A673 (cell line): ENCODE measurements at regions not wholly inside any gene's neighbourhood (a gene's known extent, or its start where the extent isn't known, plus 50 kb on each side); places are given as distances from the start of the nearest gene placed in this dataset.

Experiments
- CTCF ChIP-seq: fragments of 300-800, 200-600 bp; sonication (generic); conservative IDR thresholded peaks from 2 replicates; pipeline ENCODE4 v1.5.1; 2017; ENCODE audit warnings: low read depth, mild to moderate bottlenecking, antibody characterized with exemption, low read length, moderate library complexity, mixed read lengths
- EZH2 ChIP-seq: fragments of 200-600 bp; sonication (generic); IDR thresholded peaks from 2 replicates; pipeline ENCODE4 v1.6.1; 2017; ENCODE audit warnings: borderline replicate concordance, low read depth, mild to moderate bottlenecking, mixed read lengths, antibody characterized with exemption, low read length; ENCODE audit not compliant: poor library complexity, severe bottlenecking

- TF ChIP-seq CTCF (no peak), EZH2 (no peak)
Measured at GRCh38 chr14:54256156-54256555, 140.7 kb upstream of the CDKN3 start.
